HEK293T (cell line): ENCODE measurements at regions not wholly inside any gene's neighbourhood (a gene's known extent, or its start where the extent isn't known, plus 50 kb on each side); places are given as distances from the start of the nearest gene placed in this dataset.

Source experiments
- BHLHE40 ChIP-seq: fragments of 450-650 bp; IDR thresholded peaks from 2 replicates; pipeline ENCODE4 v1.6.1; 2016; ENCODE audit warnings: mild to moderate bottlenecking, moderate library complexity, borderline replicate concordance
- SP1 ChIP-seq: fragments of 450-650 bp; IDR thresholded peaks from 2 replicates; pipeline ENCODE4 v1.6.1; 2017

DNA sequence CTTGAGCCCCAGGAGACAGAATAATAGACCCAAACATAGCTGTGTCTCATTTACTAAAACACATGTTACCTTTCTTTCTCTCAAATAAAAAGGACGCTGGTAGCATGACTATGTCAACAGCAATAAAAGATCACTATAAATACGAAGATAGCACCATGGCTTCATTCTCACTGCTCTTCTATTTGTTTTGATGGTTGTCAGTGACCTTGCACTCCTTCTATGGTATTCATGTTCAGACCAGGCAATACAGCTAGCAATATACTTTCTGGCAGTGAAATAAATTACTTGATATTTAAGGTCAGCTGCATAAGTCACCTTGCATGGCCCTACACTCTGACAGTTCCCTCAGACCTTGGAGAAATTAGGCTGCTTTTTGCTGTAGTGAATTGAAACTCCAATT lies 263.2 kb upstream of the CDH7 start:
- TF ChIP-seq SP1 (no peak), BHLHE40 (no peak)
